ENCODE measurements at regions not wholly inside any gene's neighbourhood (a gene's known extent, or its start where the extent isn't known, plus 50 kb on each side); places are given as distances from the start of the nearest gene placed in this dataset.

DNA sequence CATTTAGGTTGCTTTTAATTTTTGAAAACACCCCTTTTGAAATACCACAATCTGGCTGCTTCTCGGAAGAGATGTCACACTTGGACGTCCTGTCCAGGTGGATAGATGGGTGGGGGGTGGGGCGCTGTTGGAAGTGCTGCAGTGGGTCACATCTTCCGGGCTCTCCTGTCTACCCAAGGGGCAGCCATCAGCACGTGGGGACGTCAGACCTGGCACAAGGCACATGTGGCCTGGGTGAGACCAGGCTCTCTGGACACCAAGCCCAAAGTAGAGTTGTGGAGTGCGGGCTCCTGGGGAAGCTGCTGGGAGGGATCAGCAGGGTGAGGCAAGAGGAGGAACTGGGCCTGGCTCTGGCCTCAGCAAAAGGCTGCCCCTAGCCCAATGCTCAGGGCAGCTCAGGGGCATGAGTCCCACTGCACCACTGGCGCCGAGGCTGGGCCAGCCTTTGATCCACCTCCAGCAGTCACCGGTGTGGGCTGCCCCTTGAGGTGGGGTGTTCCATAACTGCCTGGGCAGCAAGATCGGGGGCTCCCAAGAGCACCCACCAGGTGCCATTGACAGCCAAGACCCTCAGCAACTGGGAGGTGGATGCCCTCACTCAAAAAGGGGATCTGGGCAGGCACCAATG, 68.6 kb upstream of the CCND1 start:
- TF ChIP-seq TAF1 (IDR thresholded peaks at IDR 0.05; ENCODE audit: borderline replicate concordance, low read depth, low read length) = no peak
- no peak for TF ChIP-seq POLR2A (IDR thresholded peaks at IDR 0.05; ENCODE audit: low read depth, low read length)
- no peak for TF ChIP-seq POLR2AphosphoS5 (IDR thresholded peaks at IDR 0.05; ENCODE audit: low read depth, low read length)
